ENCODE measurements at regions not wholly inside any gene's neighbourhood (a gene's known extent, or its start where the extent isn't known, plus 50 kb on each side); places are given as distances from the start of the nearest gene placed in this dataset.

DNA sequence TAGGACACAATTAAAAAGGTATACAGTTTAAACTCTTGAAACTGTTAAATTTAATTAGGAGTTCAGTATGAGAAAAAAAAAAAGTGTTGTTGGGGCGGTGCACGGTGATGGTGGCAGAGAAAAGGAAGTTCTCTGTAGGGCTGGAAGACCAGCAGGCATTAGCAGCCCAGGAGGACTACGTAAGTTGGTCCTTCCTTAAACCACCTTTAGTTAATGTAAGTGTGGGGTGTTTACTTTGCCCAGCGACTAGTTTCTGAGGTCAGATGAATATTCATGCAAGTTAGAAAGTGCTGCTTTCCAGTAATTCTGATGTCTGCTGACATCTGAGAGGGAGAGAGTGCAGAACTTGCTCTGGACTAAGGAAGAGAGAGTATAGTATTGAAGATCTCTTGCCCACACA is 54.9 kb downstream of the NKX2-1 start:
- DNase-seq (ENCODE audit: low read depth), result no peak

DNA sequence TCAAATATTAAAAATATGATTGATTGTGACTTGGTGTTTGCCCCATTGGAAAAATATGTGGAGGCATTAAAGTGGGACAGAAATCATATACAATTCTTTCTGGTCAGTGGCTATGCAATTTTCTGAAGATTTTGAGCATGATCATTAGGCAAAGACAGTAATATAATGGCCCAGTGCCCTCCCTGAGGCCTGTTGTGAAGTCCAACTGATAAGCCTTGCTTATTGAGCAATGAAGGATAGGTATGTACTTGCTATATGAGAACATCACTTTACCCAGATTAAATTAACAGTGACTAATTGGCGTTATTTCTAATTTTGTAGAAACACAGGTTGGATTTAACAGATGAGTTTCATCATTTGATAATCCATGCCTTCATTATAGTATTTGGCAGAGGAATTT is 57.1 kb downstream of the NKX2-1 start:
- no peak for DNase-seq (ENCODE audit: low read depth)

DNA sequence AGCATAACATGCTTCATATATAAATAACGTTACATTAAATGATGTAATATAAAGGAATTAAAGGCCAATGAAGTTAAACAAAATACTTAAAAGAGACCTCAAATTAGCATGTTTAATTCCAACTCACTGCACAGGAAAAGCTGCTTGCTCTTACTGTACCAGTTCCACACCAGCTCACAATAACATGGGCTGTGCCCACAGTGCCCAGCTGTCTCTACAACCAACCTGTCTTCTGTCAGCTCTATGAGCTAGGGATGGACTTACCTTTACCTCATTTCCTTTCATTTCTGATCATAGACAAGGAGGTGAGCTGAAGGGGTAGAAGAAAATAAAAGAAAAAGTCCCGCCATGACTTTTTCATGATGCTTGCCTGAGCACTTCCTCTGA is 64.8 kb downstream of the NKX2-1 start:
- no peak for DNase-seq (ENCODE audit: low read depth)

DNA sequence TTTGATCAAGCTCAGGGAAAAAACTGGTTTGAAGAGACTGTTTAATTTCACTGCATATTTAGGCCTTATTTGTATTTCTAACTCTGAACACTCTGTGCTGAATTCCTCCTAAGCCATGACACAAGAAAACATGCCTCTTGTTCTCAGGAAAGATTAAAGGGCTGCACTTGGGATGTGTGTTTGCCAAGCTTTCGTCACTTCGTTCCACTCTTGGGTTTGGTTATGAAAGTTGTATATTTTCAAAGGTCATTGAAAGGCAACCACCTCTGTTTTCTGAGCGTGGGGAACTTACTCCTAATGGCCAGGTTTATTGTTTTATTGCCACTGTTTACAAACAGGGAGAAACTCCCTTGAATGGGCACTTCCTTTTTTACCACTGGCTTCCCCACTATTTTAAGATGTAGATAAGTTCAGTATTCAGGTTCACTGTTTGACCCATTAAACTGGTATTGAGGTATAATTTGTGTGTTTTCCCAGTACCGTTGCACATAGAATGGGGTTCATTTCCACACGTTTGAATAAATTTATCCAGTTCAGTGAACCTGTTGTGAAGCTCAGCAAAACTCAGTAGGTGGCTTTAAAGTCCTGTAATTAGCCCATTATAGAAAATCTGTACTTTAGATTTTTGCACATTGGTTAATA is 65.3 kb downstream of the NKX2-1 start:
- no peak for DNase-seq (ENCODE audit: low read depth)

DNA sequence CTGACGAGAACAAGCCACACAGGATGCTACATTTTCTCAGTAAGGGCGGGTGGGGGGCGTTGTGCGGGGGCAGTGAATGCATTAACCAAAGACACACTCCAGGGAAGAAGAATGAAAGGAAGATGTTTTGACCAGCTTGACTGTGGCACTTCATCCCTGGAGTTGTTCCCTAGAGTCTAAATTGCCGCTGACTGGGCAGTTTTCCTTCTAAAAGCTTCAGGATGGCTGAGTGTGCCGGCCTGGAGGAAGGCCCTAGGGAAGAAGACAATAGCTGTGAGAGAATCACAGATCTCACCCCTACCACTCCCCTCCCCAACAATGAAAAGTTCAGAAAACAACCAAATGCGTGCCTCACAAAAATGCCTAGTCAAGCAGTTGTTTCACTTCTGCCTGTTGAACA is 67.2 kb downstream of the NKX2-1 start:
- no peak for DNase-seq (ENCODE audit: low read depth)

DNA sequence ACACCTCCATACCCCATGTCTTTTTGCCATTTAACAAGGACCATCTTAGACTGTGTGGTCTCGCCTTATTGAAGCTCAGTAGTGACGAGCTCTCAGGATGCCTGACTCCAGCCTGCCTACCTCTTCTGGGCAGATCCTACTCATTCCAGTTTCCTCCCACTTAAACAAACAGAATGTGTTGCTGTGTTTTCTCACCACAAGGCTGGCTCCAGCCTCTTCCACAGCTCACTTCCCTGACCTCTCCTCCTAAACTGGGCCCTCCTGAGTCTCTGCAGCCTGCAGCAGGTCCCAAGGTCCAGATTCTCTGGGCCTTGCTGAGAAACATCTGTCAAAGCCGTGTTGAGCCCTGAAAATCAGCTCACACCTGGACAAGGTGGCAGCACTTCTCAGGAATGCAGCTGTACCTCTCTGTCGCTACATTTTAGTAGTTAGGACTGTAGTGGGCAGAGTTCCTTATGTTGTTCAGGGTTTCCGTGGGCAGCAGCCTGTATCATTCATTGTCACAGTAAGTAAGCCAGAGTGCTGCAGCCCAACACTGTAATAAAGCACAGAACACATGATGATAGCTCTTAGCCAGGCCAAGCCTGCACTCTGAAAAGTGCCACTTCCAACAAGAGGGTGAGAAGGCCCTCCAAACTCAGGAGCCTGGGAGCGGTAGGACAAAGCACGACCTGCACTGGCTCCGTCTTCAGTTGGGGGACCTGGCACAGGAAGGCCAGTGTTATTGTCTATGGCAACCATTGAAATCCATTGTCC is 68.5 kb downstream of the NKX2-1 start:
- DNase-seq (ENCODE audit: low read depth), result no peak

DNA sequence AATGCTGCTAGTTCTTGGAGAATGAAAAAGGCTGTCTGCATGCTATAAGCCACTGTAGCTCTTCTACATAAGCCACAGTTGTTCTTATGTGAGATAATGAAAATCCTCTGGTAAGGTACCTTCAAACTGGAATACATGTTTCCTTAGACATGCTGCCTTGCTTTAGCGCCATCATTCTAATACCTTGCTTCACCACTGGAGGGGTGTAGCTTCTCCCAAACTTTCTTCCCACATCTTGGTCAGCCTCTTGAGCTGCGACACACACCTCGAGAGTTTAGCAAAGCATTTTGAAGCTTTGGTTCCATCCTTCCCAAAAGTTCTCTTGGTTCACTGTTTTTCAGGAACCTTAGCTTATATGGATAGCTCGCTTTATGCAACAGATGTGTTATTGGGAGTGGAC is 69.5 kb downstream of the NKX2-1 start:
- no peak for DNase-seq (ENCODE audit: low read depth)

DNA sequence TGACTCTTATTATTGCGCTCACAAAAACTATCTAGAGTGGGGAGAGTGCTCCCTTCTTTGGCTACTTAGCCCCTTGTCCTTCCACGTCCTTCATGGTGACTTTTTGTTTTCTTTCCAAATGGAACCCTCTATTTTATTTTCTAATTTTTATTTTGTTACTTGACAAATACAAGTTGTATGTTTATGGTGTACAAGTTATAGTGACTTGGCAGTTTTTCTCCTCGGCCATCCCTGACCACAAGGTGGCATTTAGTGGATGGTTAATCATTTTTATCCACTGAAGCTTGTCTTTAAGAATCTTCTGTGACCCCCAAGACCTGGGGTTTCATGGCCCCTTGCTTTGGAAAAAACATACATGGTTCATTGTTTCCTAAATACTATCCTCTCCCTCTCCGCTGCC is 70.1 kb downstream of the NKX2-1 start:
- no peak for DNase-seq (ENCODE audit: low read depth)

DNA sequence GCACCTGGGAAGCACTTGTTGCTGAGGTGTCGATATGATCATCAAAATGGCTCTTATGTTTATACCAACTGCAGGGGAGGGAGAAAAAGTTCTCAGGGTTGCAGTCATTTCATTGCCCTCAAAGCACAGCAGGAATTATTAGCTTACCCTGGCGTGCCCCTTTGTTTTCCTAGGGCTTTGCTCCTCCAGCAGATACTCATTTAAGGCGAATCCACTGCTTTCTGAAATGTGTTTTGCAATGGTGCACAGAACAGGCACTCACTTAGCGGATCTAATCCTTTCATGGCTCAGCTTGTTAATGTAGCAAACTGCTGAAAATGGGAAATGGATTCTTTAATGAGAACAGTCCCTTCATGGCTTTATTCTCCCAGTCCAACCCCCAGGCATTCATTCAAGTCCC is 76.7 kb downstream of the NKX2-1 start:
- DNase-seq (ENCODE audit: low read depth), result no peak

DNA sequence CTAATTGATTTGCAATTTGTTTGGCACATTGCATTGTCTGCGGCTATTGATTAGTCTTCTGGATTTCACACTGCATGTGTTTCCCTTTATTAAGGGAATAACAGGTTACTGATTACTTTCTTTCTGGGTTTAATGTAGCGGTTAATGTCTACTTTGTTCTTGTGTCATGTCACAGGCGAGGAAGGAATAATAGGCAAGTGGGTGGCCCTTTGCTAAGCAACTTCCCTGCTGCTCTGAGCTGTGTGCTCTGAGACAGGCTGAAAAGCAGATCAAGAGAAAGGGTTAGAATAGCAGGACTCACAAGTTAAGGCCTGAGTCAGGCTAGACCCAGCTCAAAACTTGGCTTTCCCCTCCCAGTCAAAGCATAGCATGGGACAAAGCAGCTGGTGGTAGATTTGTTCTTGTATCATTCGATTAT is 77.2 kb downstream of the NKX2-1 start:
- DNase-seq (ENCODE audit: low read depth), result no peak

DNA sequence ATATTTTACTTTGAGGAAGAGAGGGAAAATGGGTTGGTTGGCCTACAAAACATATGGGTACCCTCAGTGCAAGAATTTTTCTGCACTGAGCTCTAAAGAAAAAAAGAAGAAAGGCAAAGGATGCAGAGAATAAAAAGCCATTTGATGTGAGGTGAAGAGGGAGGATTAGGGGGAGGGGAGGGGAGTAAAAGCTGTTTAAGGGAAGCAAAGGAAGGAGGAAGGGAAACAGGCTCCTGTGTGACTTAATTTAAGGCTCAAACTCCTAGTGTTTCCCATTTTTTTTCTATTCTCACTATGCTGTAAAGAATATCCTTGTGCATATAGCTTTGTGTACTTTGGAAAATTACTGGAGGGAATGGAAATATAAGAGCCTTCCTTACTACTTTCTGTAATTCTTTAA is 78.7 kb downstream of the NKX2-1 start:
- no peak for DNase-seq (ENCODE audit: low read depth)

DNA sequence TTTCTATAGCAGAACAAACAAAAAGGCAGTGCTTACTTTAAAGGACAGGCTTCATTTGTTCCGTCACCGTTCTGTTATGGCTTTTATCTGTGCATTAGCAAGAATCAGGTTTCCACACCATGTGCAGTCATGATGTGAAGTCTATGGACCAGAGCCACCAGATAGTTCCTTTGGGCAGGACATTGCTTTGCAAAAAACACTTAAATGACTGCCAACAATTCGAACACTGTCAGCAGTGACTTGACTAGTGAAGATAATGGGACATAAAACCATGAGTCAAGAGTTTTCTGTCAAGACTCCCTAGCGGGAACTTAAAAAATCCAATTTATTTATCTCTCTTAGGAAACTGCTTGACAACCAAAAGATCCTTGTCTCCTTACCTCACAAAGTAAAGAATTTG is 80.3 kb downstream of the NKX2-1 start:
- DNase-seq (ENCODE audit: low read depth), result no peak

DNA sequence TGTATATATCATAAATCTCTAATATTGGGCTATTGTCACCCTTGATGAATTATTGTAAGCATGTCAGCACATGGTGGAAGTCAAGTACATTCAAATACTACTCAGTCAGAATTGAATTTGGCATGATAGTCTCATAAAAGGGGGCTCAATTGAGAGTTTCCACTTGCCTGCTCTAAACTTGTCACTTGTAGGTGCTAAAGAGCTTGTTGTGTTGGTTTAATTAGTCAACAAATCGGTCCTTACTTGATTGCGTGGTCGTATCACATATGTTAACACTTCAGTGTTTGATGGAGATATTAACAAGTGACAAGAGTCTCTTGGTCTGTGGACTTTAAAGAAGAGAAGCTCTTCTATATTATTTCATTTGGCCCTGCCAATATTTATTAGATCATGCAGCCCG is 81.1 kb downstream of the NKX2-1 start:
- DNase-seq (ENCODE audit: low read depth), result no peak

DNA sequence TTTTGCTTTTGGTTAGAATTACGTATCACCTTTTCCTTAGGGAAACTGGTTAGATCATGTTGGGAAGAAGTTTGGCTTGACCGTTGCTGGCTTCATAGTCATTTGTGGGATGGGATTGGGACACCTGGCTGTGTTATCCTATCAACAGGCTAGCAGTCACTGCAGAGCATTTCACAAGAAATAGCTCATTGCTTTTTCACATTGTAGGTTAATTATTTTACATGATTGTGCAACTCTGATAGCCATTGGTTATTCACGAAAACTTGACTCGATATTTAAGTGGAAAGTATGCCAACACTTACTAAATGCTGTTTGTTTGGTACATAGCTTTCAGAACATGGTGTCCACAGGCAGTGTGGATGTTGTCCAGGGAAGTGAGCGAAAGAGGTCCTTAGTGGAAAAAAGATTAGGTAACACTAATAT is 89.4 kb downstream of the NKX2-1 start:
- no peak for DNase-seq (ENCODE audit: low read depth)

DNA sequence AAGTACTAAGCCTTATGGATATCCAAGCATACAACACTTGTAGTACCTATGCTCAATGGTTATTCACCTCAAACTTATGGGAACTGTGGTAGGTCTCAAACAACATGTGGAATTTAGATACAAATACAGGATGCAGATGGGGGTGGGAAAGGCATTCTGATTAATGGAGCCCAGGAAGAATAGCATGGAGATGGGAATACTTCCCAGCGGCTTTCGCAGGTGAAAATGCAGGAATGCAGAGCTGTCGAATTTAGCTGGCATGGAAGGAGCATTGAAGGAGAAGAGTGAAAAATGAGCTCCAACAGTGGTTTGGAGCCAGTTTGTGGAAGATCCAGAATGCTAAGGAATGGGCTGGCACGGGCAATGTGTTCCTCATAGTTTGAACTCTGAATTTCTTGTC is 89.9 kb downstream of the NKX2-1 start:
- DNase-seq (ENCODE audit: low read depth), result no peak

DNA sequence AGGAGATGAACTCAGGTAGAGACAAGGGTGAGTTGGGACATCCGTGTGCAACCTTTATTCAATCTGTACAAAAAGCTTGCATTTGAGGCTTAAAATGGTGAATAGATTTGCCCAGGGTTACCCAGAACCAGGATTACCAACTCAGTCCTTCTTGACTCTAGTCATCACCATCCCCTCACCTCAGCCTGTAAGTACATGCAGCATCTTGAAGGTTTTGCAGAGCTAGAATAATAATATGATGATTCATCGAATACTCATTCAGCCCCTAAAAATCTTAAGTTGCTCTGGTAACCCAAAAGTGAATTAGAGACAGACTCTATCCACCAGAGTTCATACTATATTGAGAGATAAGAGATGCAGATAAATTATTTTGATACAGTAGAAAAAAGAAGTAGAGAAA is 90.3 kb downstream of the NKX2-1 start:
- DNase-seq (ENCODE audit: low read depth), result no peak

DNA sequence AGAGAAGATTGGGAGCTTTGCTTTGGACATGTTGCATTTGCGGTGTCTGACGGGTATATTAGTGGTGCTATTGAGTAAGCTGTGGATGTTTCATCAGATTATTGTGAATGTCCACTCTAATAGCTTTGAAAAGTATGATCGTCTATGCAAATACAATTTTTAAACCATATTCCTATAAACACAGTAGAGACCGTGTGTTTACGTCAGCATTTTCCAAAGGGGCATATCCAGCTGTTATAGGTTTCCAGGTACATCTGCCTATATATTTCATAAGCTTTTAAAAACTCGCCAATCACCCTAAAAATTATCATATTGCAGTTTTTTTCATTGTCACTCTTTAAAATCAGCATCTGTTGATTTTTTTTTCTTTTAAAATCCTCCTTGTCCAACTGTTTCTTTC is 91.7 kb downstream of the NKX2-1 start:
- DNase-seq (ENCODE audit: low read depth), result no peak

DNA sequence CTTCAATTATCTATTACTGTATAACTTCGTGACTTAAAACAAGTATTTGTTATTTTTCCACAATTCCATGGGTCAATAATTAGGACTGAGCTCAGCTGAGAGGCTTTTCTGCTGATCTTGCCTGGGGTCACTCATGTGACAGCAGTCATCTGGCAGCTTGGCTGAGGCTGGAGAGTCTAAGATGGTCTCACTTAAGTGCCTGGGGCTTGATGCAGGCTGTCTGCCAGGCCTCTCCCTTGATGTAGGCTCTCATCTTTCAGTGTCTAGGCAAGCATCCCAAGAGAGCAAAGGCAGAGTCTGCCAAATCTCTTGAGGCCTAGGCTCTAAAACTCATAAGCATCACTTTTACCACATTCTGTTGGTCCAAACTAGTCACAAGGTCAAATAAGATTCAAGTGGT is 93.2 kb downstream of the NKX2-1 start:
- DNase-seq (ENCODE audit: low read depth), result no peak

DNA sequence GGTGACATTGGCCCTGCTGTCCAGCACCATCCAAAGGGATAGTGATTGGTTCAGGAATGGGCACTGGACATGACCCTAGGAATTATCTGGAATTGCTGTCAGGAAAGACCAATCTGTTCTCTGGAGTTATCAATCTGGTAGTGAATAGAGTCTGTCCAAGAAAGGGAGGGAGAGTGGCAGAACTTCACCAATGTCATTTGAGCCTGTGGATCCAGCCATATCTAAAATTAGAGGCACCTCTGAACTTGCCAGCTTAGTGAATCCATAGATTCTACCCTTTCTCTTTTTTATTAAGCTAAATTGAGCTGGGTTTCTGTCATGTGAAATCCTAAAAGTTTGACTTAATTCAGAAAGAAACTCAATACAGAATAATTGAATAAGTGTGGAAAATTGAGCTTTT is 93.9 kb downstream of the NKX2-1 start:
- no peak for DNase-seq (ENCODE audit: low read depth)

DNA sequence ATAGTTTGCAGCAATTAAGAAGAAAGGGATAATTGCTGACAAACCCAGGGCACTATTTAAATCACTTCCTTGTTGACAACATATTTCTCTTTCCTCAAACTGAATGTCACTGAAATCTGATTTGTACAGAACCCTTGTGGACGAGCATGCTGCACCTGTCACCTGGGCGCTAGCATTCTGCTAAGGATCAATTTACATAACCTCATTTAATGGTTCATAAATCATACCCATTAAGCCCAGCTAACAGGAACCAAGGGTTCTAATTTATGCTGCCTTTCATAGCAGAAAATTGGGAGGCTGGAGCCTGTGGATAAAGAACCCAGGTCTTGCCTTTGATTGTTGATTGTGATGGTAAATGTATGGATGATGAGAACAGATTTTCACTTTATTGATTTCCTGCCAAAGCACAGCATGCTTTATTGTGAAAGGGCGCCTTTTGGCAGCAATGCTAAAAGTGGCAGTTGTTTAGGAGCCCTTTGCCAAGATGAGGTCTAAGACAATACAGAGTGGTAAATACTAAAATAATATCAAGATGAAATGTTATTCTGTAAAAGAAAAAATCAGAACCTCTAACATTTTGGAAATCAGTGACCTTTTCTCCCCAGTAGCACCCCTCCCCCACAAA is 95.4 kb downstream of the NKX2-1 start:
- no peak for DNase-seq (ENCODE audit: low read depth)

DNA sequence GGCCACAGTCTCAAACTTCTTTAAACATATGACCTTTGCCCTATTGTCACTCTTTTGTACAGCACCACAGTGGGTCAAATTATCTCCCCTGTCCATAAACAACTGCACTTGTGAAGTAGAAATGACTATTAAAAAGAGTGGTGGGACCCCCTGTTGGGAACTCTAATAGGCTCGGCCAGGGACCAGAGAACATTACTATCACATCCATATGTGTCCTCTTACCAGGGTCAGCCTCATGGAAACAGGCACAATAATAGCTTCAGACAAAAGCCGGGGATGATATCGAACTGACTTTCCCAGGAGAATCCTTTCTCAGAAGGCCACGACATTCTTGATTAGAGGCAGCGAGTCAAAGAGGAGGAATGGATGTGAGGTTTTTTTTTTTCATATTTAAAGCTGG is 96.6 kb downstream of the NKX2-1 start:
- no peak for DNase-seq (ENCODE audit: low read depth)

DNA sequence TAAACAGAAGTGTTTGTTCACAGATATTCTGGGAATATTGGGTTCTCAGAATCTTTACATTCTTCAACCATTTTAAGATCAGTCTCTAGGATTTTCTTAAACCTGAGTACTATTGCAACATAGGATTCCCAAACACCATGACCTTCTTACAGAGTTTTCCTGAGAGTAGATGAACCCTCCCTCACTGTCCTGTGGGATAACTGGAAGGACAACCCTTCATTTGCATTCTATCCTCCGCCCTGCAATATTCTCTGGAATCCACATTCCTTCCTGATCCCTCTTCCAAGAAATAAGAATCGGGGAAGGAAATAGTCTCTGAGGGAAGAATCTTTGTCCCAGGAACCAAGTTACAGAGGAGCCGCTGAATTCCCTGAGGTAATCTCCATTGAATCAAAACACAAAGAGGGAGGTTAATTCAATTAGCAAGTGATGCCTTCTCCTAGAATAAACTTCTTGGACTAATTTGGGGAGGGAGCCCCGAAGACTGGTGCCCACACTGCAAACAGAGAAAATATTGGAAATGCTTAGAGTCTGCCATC is 99.8 kb upstream of the MBIP start:
- DNase-seq (ENCODE audit: low read depth), result no peak

DNA sequence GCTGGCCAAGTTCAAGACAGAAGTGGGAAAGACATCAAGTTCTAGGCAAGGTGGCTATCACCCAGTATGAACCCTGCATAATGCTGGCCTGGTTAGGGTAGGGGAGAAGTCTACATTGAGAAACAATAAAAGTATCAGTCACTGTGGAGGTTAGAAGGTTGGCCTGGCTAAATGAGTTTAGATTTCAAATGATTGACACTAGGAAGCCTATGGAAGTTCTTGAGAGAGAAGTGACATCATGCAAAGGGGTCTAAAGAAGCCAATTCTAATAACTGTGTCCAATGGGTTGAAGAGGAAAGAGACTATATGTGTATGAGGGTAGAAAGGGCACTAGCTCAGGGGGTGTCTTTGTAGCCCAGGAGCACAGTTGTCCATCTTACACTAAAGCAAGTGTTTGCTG is 98.5 kb upstream of the MBIP start:
- no peak for DNase-seq (ENCODE audit: low read depth)
